Stomach (tissue), 8 donors: ENCODE measurements at regions not wholly inside any gene's neighbourhood (a gene's known extent, or its start where the extent isn't known, plus 50 kb on each side); places are given as distances from the start of the nearest gene placed in this dataset.

Source experiments
- DNase-seq, 2 donors: peaks; one replicate each; pipeline versions ENCODE4 v3.0.0 to v3.0.0-alpha.2; 2013 to 2019
- H3K27ac ChIP-seq, 5 donors: fragments of 200-600 bp in 4 of 5; sonication (generic) in 4 of 5; one replicate each; pipeline ENCODE4 v1.5.1; 2013 to 2019; ENCODE audit warnings: mild to moderate bottlenecking in 1 of 5, moderate library complexity in 1 of 5
- H3K27me3 ChIP-seq, 3 donors: fragments of 200-600 bp; sonication (generic); one replicate each; pipeline ENCODE4 v1.5.1; 2017 to 2019; ENCODE audit warnings: mixed run types in 1 of 3
- H3K36me3 ChIP-seq, 4 donors: fragments of 200-600 bp; sonication (generic); 1 replicate in 3 of 4; 2 replicates in 1 of 4; pipeline ENCODE4 v1.5.1; 2016 to 2019
- H3K4me1 ChIP-seq, 4 donors: fragments of 200-600 bp; sonication (generic); one replicate each; pipeline ENCODE4 v1.5.1; 2016 to 2019
- H3K4me3 ChIP-seq, 4 donors: fragments of 200-600 bp; sonication (generic) in 3 of 4; one replicate each; pipeline ENCODE4 v1.5.1; 2016 to 2019; ENCODE audit warnings: mild to moderate bottlenecking in 1 of 4
- H3K9me3 ChIP-seq, 4 donors: fragments of 200-600 bp; sonication (generic); one replicate each; pipeline ENCODE4 v1.5.1; 2016 to 2019
- CTCF ChIP-seq, 7 experiments: fragments of 450-650 bp in 4 of 7; fragments of 200-600 bp in 3 of 7; sonication (generic) in 3 of 7; IDR thresholded peaks; one replicate each; pipeline ENCODE4 v1.5.1; 2016 to 2019; ENCODE audit warnings: antibody characterized with exemption in 7 of 7, control low read depth in 2 of 7, mild to moderate bottlenecking in 1 of 7
- EP300 ChIP-seq: sonication (generic); formaldehyde crosslinking; IDR thresholded peaks from one replicate; pipeline ENCODE4 v1.6.1; 2017; ENCODE audit warnings: antibody characterized with exemption
- POLR2A ChIP-seq, 4 donors: fragments of 450-650 bp; IDR thresholded peaks; one replicate each; pipeline ENCODE4 v1.6.1; 2016; ENCODE audit warnings: antibody characterized with exemption in 4 of 4, control low read depth in 2 of 4, mild to moderate bottlenecking in 1 of 4, moderate library complexity in 1 of 4
- POLR2AphosphoS5 ChIP-seq, 3 donors: sonication (generic); formaldehyde crosslinking; IDR thresholded peaks; one replicate each; pipeline ENCODE4 v1.6.1; 2016; ENCODE audit warnings: antibody characterized with exemption in 3 of 3
- WGBS, 5 donors: extraction: QIAGEN DNeasy Blood & Tissue Kit in 3 of 5; methylation state at CpG; one replicate each; pipeline versions ENCODE4 v1.1.5 to v1.1.7; 2013 to 2018; 5-methylcytosine and 5-hydroxymethylcytosine counted together
- intact Hi-C: fragments of 100-400 bp; cut with DNase I; formaldehyde crosslinking; loops from one replicate; pipeline ENCODE4 v1.15.1; 2023; ENCODE audit warnings: low total_unique reads
- donor health status: healthy with polysubstance abuse.
- donor health status: Bipolar disorder and iron deficiency.
- donor health status: healthy.

DNA sequence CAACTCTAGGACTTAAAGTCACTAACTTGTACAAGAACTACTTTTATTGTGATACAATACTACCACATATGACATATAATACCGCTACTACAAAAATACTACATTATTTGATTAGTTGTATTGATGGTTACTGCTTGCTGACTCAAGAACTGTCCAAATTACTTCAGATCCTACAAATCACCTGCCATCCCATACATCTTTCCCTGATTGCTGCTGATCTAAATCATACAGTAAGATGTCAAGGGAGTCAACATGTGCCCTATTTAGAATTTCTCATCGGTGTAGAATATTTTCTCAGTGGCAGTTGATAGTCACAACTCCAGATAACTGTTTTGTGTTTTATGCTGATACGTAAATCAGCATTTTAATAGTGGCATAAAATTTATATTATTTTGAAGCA lies 161.0 kb upstream of the DSEL start:
- WGBS, 5 donors = 83 to 91% (median 87%) methylated on average over 3 of the region's 3 CpGs
- no peak for DNase-seq
- no peaks in the 10 kb centered on the region for H3K27me3 ChIP-seq
- H3K9me3 ChIP-seq = no peaks in the 10 kb centered on the region
- H3K36me3 ChIP-seq = no peaks in the 10 kb centered on the region
- TF ChIP-seq EP300 (no peak), CTCF (IDR thresholded peaks at IDR 0.05) (no peak)
- intact Hi-C loops = no loop called here
- no peaks in the 10 kb centered on the region for H3K4me1 ChIP-seq
- no peak overlapping the region for H3K27ac ChIP-seq
- no peak overlapping the region for H3K4me3 ChIP-seq

- intact Hi-C loops = no loop called here
- TF ChIP-seq POLR2A (IDR thresholded peaks at IDR 0.05) = no peak
- TF ChIP-seq POLR2AphosphoS5 (IDR thresholded peaks at IDR 0.05) = no peak
- no peak overlapping the region for H3K27ac ChIP-seq
- 72 to 85% (median 77%) methylated on average over 5 of the region's 5 CpGs for WGBS, 5 donors
- no peak for DNase-seq
- no peaks in the 10 kb centered on the region for H3K4me1 ChIP-seq
- no peaks in the 10 kb centered on the region for H3K27me3 ChIP-seq
- no peaks in the 10 kb centered on the region for H3K36me3 ChIP-seq
- H3K9me3 ChIP-seq = no peaks in the 10 kb centered on the region
- H3K4me3 ChIP-seq = no peak overlapping the region
Measured at GRCh38 chr18:67672716-67673115, 156.2 kb upstream of the DSEL start.

DNA sequence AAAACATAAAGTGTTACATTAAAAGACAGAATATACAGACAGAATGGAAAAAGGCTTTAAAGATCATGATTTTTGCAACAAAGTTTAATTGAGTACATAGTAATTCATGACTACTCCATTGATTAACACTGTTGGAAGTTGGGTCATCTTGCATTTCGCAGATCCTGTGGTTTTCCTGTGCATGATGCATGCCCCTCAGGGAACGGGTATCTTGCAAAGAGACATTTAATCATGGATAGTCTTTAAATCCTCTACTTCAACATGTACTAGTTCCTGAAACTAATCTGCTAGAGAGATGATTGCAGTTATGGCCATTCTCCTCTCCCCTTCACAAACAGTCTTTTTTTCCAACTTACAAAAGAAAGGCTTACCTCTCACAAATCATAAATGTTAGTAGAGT lies 155.6 kb upstream of the DSEL start:
- Histone ChIP-seq H3K27ac (no peak overlapping the region), H3K9me3 (no peaks in the 10 kb centered on the region), H3K4me3 (no peak overlapping the region), H3K36me3 (no peaks in the 10 kb centered on the region), H3K4me1 (no peaks in the 10 kb centered on the region), H3K27me3 (no peaks in the 10 kb centered on the region)
- TF ChIP-seq EP300 (no peak), CTCF (IDR thresholded peaks at IDR 0.05) (no peak), POLR2A (IDR thresholded peaks at IDR 0.05) (no peak), POLR2AphosphoS5 (IDR thresholded peaks at IDR 0.05) (no peak)
- intact Hi-C loops = no loop called here
- DNase-seq = no peak
- WGBS, 5 donors = 56 to 82% (median 73%) methylated on average over 2 of the region's 2 CpGs

DNA sequence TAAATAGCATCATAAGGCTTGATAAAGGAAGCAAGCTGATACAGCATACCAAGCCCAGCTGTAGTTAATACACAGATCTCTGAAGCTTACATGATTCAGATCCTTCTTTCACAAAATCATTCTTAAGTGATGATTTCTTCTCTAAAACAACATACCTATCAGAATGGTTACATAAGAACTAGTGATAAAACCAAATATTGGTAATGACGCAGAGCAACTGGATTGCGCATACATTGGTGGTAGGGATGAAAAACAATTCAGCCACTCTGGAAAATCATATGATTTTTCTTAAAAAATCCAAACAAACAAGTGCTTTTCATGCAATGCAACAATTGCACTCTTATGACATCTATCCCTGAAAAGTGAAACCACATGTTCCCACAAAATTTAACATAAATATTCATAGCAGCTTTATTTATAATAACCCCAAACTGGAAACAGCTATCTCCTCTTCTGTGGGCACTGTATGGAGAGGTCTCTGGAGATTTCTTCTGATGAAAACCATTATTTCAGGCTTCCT lies 153.6 kb upstream of the DSEL start:
- DNase-seq = no peak
- intact Hi-C loops = no loop called here
- H3K4me3 ChIP-seq = no peak overlapping the region
- H3K4me1 ChIP-seq = no peaks in the 10 kb centered on the region
- no peak for TF ChIP-seq POLR2AphosphoS5 (IDR thresholded peaks at IDR 0.05)
- no peak for TF ChIP-seq CTCF (IDR thresholded peaks at IDR 0.05)
- TF ChIP-seq POLR2A (IDR thresholded peaks at IDR 0.05) = no peak
- no peak for TF ChIP-seq EP300
- no peaks in the 10 kb centered on the region for H3K9me3 ChIP-seq
- 75 to 88% (median 79%) methylated on average over 2 of the region's 2 CpGs for WGBS, 5 donors
- no peak overlapping the region for H3K27ac ChIP-seq
- H3K27me3 ChIP-seq = no peaks in the 10 kb centered on the region
- H3K36me3 ChIP-seq = no peaks in the 10 kb centered on the region

GRCh38 chr18:67665266-67665665 lies 148.7 kb upstream of the DSEL start:
- WGBS, 5 donors = 54 to 72% (median 60%) methylated on average over 4 of the region's 4 CpGs
- H3K27ac ChIP-seq = no peak overlapping the region
- no peaks in the 10 kb centered on the region for H3K4me1 ChIP-seq
- no peaks in the 10 kb centered on the region for H3K9me3 ChIP-seq
- no peaks in the 10 kb centered on the region for H3K27me3 ChIP-seq
- H3K4me3 ChIP-seq = no peak overlapping the region
- intact Hi-C loops = no loop called here
- H3K36me3 ChIP-seq = no peaks in the 10 kb centered on the region
- TF ChIP-seq POLR2A (IDR thresholded peaks at IDR 0.05) (no peak), POLR2AphosphoS5 (IDR thresholded peaks at IDR 0.05) (no peak), EP300 (no peak), CTCF (IDR thresholded peaks at IDR 0.05) (no peak)
- no peak for DNase-seq
